ENCODE measurements at regions not wholly inside any gene's neighbourhood (a gene's known extent, or its start where the extent isn't known, plus 50 kb on each side); places are given as distances from the start of the nearest gene placed in this dataset.

DNA sequence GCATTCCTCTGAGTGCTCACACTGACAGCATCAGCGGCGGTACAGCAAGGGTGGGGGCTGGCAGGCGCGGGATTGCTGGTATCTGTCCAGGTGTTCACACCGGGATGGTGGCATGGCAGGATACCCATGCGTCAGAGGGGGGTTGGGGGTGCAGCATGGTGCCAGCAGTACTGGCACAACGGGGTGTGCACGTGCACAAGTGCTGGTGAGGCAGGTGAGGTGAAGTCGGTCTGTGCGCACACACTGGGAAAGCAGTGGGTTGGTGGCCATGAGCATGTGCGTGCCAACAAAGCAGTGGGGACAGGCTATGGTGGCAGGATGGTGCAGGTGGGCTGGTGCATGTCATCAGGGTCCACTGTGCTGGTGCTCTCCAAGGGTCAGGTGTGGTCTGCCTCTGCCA is 819.6 kb upstream of the EDIL3 start:
- TF ChIP-seq EZH2phosphoT487 (IDR thresholded peaks at IDR 0.05; ENCODE audit: low read depth, severe bottlenecking, unreplicated experiment) (no peak), EZH2 (IDR thresholded peaks at IDR 0.05; ENCODE audit: borderline replicate concordance) (no peak)
- TF ChIP-seq, protein P1, sequence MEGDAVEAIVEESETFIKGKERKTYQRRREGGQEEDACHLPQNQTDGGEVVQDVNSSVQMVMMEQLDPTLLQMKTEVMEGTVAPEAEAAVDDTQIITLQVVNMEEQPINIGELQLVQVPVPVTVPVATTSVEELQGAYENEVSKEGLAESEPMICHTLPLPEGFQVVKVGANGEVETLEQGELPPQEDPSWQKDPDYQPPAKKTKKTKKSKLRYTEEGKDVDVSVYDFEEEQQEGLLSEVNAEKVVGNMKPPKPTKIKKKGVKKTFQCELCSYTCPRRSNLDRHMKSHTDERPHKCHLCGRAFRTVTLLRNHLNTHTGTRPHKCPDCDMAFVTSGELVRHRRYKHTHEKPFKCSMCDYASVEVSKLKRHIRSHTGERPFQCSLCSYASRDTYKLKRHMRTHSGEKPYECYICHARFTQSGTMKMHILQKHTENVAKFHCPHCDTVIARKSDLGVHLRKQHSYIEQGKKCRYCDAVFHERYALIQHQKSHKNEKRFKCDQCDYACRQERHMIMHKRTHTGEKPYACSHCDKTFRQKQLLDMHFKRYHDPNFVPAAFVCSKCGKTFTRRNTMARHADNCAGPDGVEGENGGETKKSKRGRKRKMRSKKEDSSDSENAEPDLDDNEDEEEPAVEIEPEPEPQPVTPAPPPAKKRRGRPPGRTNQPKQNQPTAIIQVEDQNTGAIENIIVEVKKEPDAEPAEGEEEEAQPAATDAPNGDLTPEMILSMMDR (IDR thresholded peaks at IDR 0.05; ENCODE audit: poor library complexity), result no peak
- no peak for DNase-seq (ENCODE audit: low spot score)
- WGBS (ENCODE audit: low lambda C conversion rate, missing lambda C conversion rate), result 85% methylated on average over 11 of the region's 11 CpGs

DNA sequence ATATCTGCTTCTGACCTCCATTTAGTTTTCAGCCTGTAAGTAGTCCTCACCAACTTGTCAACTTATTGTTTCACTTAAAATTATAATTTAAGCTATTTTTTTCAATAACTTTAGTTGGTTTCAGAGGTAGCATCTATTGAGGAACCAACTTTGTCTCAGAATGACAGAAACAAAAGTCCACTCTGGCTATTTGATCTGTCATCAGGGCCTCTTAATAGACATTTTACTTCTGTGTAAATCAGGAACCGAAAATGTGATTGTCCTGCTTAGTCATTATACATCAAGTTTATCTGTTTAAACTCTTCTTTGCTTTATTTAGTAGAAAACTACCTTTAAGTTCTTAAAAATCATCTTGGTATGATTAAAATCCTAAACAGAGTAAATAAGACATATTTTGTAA is 820.8 kb upstream of the EDIL3 start:
- no peaks in the 10 kb centered on the region for H3K36me3 ChIP-seq (replicated peaks; ENCODE audit: insufficient read depth, low read depth)
- TF ChIP-seq, protein P1 (IDR thresholded peaks at IDR 0.05; ENCODE audit: poor library complexity), result no peak
- no peak for TF ChIP-seq EZH2phosphoT487 (IDR thresholded peaks at IDR 0.05; ENCODE audit: low read depth, severe bottlenecking, unreplicated experiment)
- TF ChIP-seq EZH2 (IDR thresholded peaks at IDR 0.05; ENCODE audit: borderline replicate concordance), result no peak
- no peak overlapping the region for H3K4me3 ChIP-seq
- DNase-seq (ENCODE audit: low spot score), result no peak
- H3K27me3 ChIP-seq, result no peaks in the 10 kb centered on the region
- no peaks in the 10 kb centered on the region for H3K9me2 ChIP-seq (replicated peaks; ENCODE audit: insufficient read depth)
- no peaks in the 10 kb centered on the region for H3K9me3 ChIP-seq (ENCODE audit: low read depth)
- H2AFZ ChIP-seq, result no peak overlapping the region
- 83% methylated on average over 1 of the region's 1 CpG for WGBS (ENCODE audit: low lambda C conversion rate, missing lambda C conversion rate)
- no peak overlapping the region for H3K27ac ChIP-seq
- H3K4me2 ChIP-seq, result no peak overlapping the region
- no peaks in the 10 kb centered on the region for H4K20me1 ChIP-seq (ENCODE audit: insufficient read depth, poor library complexity, severe bottlenecking)
- no peaks in the 10 kb centered on the region for H3K79me2 ChIP-seq
- H3K4me1 ChIP-seq (ENCODE audit: insufficient read depth), result no peaks in the 10 kb centered on the region

More for the DNA sequence above, 819.6 kb upstream of the EDIL3 start:
- no peaks in the 10 kb centered on the region for H3K9me2 ChIP-seq (replicated peaks; ENCODE audit: insufficient read depth)
- H3K4me2 ChIP-seq, result no peak overlapping the region
- H3K9me3 ChIP-seq (ENCODE audit: low read depth), result no peaks in the 10 kb centered on the region
- H3K4me1 ChIP-seq (ENCODE audit: insufficient read depth), result no peaks in the 10 kb centered on the region
- no peaks in the 10 kb centered on the region for H3K79me2 ChIP-seq
- no peak overlapping the region for H3K4me3 ChIP-seq
- no peaks in the 10 kb centered on the region for H3K27me3 ChIP-seq
- H3K27ac ChIP-seq, result no peak overlapping the region
- no peaks in the 10 kb centered on the region for H4K20me1 ChIP-seq (ENCODE audit: insufficient read depth, poor library complexity, severe bottlenecking)
- no peaks in the 10 kb centered on the region for H3K36me3 ChIP-seq (replicated peaks; ENCODE audit: insufficient read depth, low read depth)
- H2AFZ ChIP-seq, result no peak overlapping the region

DNA sequence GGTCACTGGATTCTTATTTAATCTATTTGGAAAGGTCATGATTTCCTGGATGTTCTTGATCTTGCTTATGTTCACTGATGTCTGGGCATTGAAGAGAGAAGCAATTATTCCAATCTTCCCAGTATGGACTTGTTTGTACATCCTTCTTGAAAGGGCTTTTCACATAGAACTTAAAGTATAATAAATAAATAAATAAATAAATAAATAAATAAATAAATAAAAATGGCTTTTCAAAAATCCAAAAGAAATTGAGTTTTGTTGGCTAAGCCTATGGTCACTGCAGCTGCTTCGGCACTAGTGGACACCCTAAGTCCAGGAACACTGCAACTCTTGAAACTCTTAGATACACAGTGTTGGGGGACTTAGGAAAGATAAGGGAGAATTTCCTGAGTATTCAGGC is 840.7 kb upstream of the EDIL3 start:
- no peaks in the 10 kb centered on the region for H3K79me2 ChIP-seq
- no peaks in the 10 kb centered on the region for H3K9me2 ChIP-seq (replicated peaks; ENCODE audit: insufficient read depth)
- no peaks in the 10 kb centered on the region for H3K9me3 ChIP-seq (ENCODE audit: low read depth)
- H2AFZ ChIP-seq, result no peak overlapping the region
- H3K4me1 ChIP-seq (ENCODE audit: insufficient read depth), result no peaks in the 10 kb centered on the region
- H3K27ac ChIP-seq, result no peak overlapping the region
- no peak overlapping the region for H3K4me2 ChIP-seq
- H3K27me3 ChIP-seq, result no peaks in the 10 kb centered on the region
- H3K4me3 ChIP-seq, result no peak overlapping the region
- 96% methylated on average over 1 of the region's 1 CpG for WGBS (ENCODE audit: low lambda C conversion rate, missing lambda C conversion rate)
- no peak for DNase-seq (ENCODE audit: low spot score)
- no peaks in the 10 kb centered on the region for H4K20me1 ChIP-seq (ENCODE audit: insufficient read depth, poor library complexity, severe bottlenecking)
- no peaks in the 10 kb centered on the region for H3K36me3 ChIP-seq (replicated peaks; ENCODE audit: insufficient read depth, low read depth)
- TF ChIP-seq EZH2phosphoT487 (IDR thresholded peaks at IDR 0.05; ENCODE audit: low read depth, severe bottlenecking, unreplicated experiment), result no peak
- TF ChIP-seq, protein P1 (IDR thresholded peaks at IDR 0.05; ENCODE audit: poor library complexity), result no peak
- no peak for TF ChIP-seq EZH2 (IDR thresholded peaks at IDR 0.05; ENCODE audit: borderline replicate concordance)

DNA sequence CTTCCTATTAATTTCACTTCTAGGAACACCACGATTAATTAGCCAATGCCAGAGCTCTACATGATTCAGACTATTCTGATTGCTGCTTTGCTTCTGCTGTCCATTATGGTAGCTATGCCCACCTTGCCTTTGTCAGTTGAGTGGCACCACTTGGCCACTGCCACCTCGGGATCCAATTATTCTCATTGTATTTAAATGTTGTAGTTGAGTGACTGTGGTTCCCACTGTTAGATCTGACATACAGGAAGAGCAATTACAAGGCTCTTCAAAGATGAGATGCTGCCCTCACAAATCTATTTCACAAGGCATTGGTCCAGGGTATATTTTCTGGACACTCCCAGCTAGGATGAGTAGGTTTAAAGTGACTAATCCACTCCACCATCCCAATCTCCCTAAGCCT is 864.5 kb upstream of the EDIL3 start:
- H4K20me1 ChIP-seq (ENCODE audit: insufficient read depth, poor library complexity, severe bottlenecking), result no peaks in the 10 kb centered on the region
- no peak overlapping the region for H3K4me3 ChIP-seq
- H3K79me2 ChIP-seq, result no peaks in the 10 kb centered on the region
- TF ChIP-seq, protein P1 (IDR thresholded peaks at IDR 0.05; ENCODE audit: poor library complexity), result no peak
- no peak for TF ChIP-seq EZH2 (IDR thresholded peaks at IDR 0.05; ENCODE audit: borderline replicate concordance)
- TF ChIP-seq EZH2phosphoT487 (IDR thresholded peaks at IDR 0.05; ENCODE audit: low read depth, severe bottlenecking, unreplicated experiment), result no peak
- H3K27me3 ChIP-seq, result no peaks in the 10 kb centered on the region
- 83% methylated on average over 2 of the region's 2 CpGs for WGBS (ENCODE audit: low lambda C conversion rate, missing lambda C conversion rate)
- no peaks in the 10 kb centered on the region for H3K4me1 ChIP-seq (ENCODE audit: insufficient read depth)
- no peaks in the 10 kb centered on the region for H3K36me3 ChIP-seq (replicated peaks; ENCODE audit: insufficient read depth, low read depth)
- no peaks in the 10 kb centered on the region for H3K9me3 ChIP-seq (ENCODE audit: low read depth)
- no peak for DNase-seq (ENCODE audit: low spot score)
- H2AFZ ChIP-seq, result no peak overlapping the region
- no peak overlapping the region for H3K27ac ChIP-seq
- no peaks in the 10 kb centered on the region for H3K9me2 ChIP-seq (replicated peaks; ENCODE audit: insufficient read depth)
- no peak overlapping the region for H3K4me2 ChIP-seq
